IMR-90 (cell line): ENCODE measurements at regions not wholly inside any gene's neighbourhood (a gene's known extent, or its start where the extent isn't known, plus 50 kb on each side); places are given as distances from the start of the nearest gene placed in this dataset.

Source experiments
- ATAC-seq: fragments of 200-7000 bp; cut with Tn5 transposase; 2 replicates; pipeline ENCODE4 v1.9.1; 2020; ENCODE audit warnings: low read depth, mild to moderate bottlenecking, moderate library complexity
- BruUV-seq: library from RNA; stranded (reverse); fragments of 400-500 nt; replicated peaks from 2 replicates; lab custom pipeline; 2021; lab: Mats Ljungman, UMichigan
- CTCF ChIA-PET: fragments of 300-600 bp; formaldehyde crosslinking; extraction: SDS; loops from one replicate; lab custom pipeline; 2021; ENCODE audit warnings: antibody characterized with exemption; lab: Yijun Ruan, JAX
- POLR2A ChIA-PET: fragments of 300-600 bp; sonication (Branson Sonifier 250); formaldehyde crosslinking; loops from one replicate; lab custom pipeline; 2022; ENCODE audit warnings: antibody characterized with exemption; ENCODE audit not compliant: unreplicated experiment; lab: Charles Lee
- DNase-seq: peaks from one replicate; pipeline ENCODE4 v3.0.0; 2013
- H2AFZ ChIP-seq: replicated peaks from 2 replicates; pipeline ENCODE3; 2013; ENCODE audit warnings: low read length, mild to moderate bottlenecking; ENCODE audit not compliant: poor library complexity
- H2AK5ac ChIP-seq: 2 replicates; pipeline ENCODE4 v1.6.1; 2013; ENCODE audit warnings: low read depth, low read length, inconsistent platforms
- H2AK9ac ChIP-seq: replicated peaks from 2 replicates; pipeline ENCODE3; 2013; ENCODE audit warnings: mild to moderate bottlenecking, low read depth, low read length, moderate library complexity; ENCODE audit not compliant: poor library complexity
- H2BK120ac ChIP-seq: 2 replicates; pipeline ENCODE4 v1.6.1; 2013; ENCODE audit warnings: low read depth, low read length, inconsistent platforms
- H2BK15ac ChIP-seq: 3 replicates; pipeline ENCODE4 v1.6.1; 2013; ENCODE audit warnings: low read depth, low read length, inconsistent platforms
- H2BK20ac ChIP-seq: 2 replicates; pipeline ENCODE4 v1.6.1; 2013; ENCODE audit warnings: low read depth, mild to moderate bottlenecking, inconsistent platforms, low read length, moderate library complexity
- H2BK5ac ChIP-seq: 2 replicates; pipeline ENCODE4 v1.6.1; 2013; ENCODE audit warnings: mild to moderate bottlenecking, low read depth, low read length, inconsistent platforms; ENCODE audit not compliant: poor library complexity, severe bottlenecking
- H3K14ac ChIP-seq: replicated peaks from 2 replicates; pipeline ENCODE4 v1.6.1; 2013; ENCODE audit warnings: low read depth, low read length, inconsistent platforms
- H3K18ac ChIP-seq: 2 replicates; pipeline ENCODE4 v1.6.1; 2013; ENCODE audit warnings: low read depth, low read length, control low read depth
- H3K23ac ChIP-seq: 2 replicates; pipeline ENCODE4 v1.6.1; 2013; ENCODE audit warnings: low read depth, low read length, inconsistent platforms
- H3K27ac ChIP-seq: 2 replicates; pipeline ENCODE4 v1.5.1; 2013; ENCODE audit warnings: mild to moderate bottlenecking, control low read depth, low read length; ENCODE audit not compliant: insufficient read depth
- H3K27me3 ChIP-seq: 2 replicates; pipeline ENCODE4 v1.6.1; 2013; ENCODE audit warnings: low read length; ENCODE audit not compliant: control insufficient read depth, insufficient read depth
- H3K36me3 ChIP-seq: 2 replicates; pipeline ENCODE4 v1.6.1; 2013; ENCODE audit warnings: low read length, mixed read lengths; ENCODE audit not compliant: control insufficient read depth, insufficient read depth
- H3K4ac ChIP-seq: 2 replicates; pipeline ENCODE4 v1.6.1; 2013; ENCODE audit warnings: low read depth, low read length, inconsistent platforms
- H3K4me1 ChIP-seq: 2 replicates; pipeline ENCODE4 v1.6.1; 2013; ENCODE audit warnings: low read length, mixed read lengths; ENCODE audit not compliant: control insufficient read depth, insufficient read depth
- H3K4me2 ChIP-seq: 2 replicates; pipeline ENCODE4 v1.6.1; 2013; ENCODE audit warnings: low read depth, mild to moderate bottlenecking, control low read depth, low read length, moderate library complexity
- H3K4me3 ChIP-seq: 2 replicates; pipeline ENCODE4 v1.5.1; 2013; ENCODE audit warnings: low read depth, mild to moderate bottlenecking, control low read depth, low read length, moderate library complexity; ENCODE audit not compliant: insufficient read depth
- H3K56ac ChIP-seq: 2 replicates; pipeline ENCODE4 v1.6.1; 2013; ENCODE audit warnings: low read length, inconsistent platforms; ENCODE audit not compliant: insufficient read depth; ENCODE audit errors: extremely low read depth
- H3K79me1 ChIP-seq, 2 experiments: 2 replicates each; pipeline ENCODE4 v1.6.1; 2013; ENCODE audit warnings: low read length in 2 of 2, inconsistent platforms in 1 of 2, low read depth in 1 of 2
- H3K9ac ChIP-seq: 2 replicates; pipeline ENCODE4 v1.6.1; 2013; ENCODE audit warnings: low read depth, low read length, control low read depth
- H3K9me1 ChIP-seq: 2 replicates; pipeline ENCODE4 v1.6.1; 2013; ENCODE audit warnings: low read length, inconsistent platforms; ENCODE audit not compliant: insufficient read depth
- H3K9me3 ChIP-seq: 2 replicates; pipeline ENCODE4 v1.6.1; 2013; ENCODE audit warnings: low read length; ENCODE audit not compliant: control insufficient read depth, insufficient read depth
- H4K20me1 ChIP-seq: 2 replicates; pipeline ENCODE4 v1.6.1; 2013; ENCODE audit warnings: low read length, inconsistent platforms; ENCODE audit not compliant: insufficient read depth
- H4K5ac ChIP-seq: 2 replicates; pipeline ENCODE4 v1.6.1; 2013; ENCODE audit warnings: mild to moderate bottlenecking, low read depth, low read length, control low read depth
- H4K8ac ChIP-seq, 2 experiments: 2 replicates each; pipeline ENCODE4 v1.6.1; 2013; ENCODE audit warnings: low read depth in 2 of 2, low read length in 2 of 2, control low read depth in 1 of 2, inconsistent platforms in 1 of 2
- H4K91ac ChIP-seq: 2 replicates; pipeline ENCODE4 v1.6.1; 2013; ENCODE audit warnings: low read depth, low read length, inconsistent platforms; ENCODE audit not compliant: insufficient read depth
- BHLHE40 ChIP-seq: fragments of 150-350 bp; IDR thresholded peaks from 2 replicates; pipeline ENCODE4 v1.6.1; 2016; ENCODE audit warnings: mild to moderate bottlenecking, low read depth, low read length
- CEBPB ChIP-seq: IDR thresholded peaks from 2 replicates; pipeline ENCODE4 v1.6.1; 2012; ENCODE audit warnings: low read depth, low read length, improper control_type of control experiment
- CHD1 ChIP-seq: IDR thresholded peaks from 2 replicates; pipeline ENCODE4 v1.6.1; 2012; ENCODE audit warnings: low read depth, low read length, improper control_type of control experiment
- MAFK ChIP-seq: IDR thresholded peaks from 2 replicates; pipeline ENCODE4 v1.6.1; 2012; ENCODE audit warnings: low read depth, low read length, improper control_type of control experiment
- MAZ ChIP-seq: IDR thresholded peaks from 2 replicates; pipeline ENCODE4 v1.6.1; 2012; ENCODE audit warnings: low read depth, mild to moderate bottlenecking, low read length, improper control_type of control experiment, moderate library complexity, borderline replicate concordance
- NFE2L2 ChIP-seq: fragments of 150-350 bp; IDR thresholded peaks from 2 replicates; pipeline ENCODE4 v1.6.1; 2016; ENCODE audit warnings: low read depth, mild to moderate bottlenecking, low read length
- POLR2A ChIP-seq: IDR thresholded peaks from 2 replicates; pipeline ENCODE4 v1.6.1; 2012; ENCODE audit warnings: mild to moderate bottlenecking, low read depth, low read length
- RAD21 ChIP-seq: IDR thresholded peaks from 2 replicates; pipeline ENCODE4 v1.6.1; 2012; ENCODE audit warnings: low read length, improper control_type of control experiment
- RFX5 ChIP-seq: IDR thresholded peaks from 2 replicates; pipeline ENCODE4 v1.8.0; 2012; ENCODE audit warnings: low read depth, mild to moderate bottlenecking, low read length, moderate library complexity
- SMC3 ChIP-seq: fragments of 150-350 bp; IDR thresholded peaks from 2 replicates; pipeline ENCODE4 v1.6.1; 2016; ENCODE audit warnings: low read depth, mild to moderate bottlenecking, antibody characterized with exemption, low read length, moderate library complexity
- WGBS, 2 experiments: methylation state at CpG; one replicate each; pipeline versions ENCODE4 v1.1.5 to v1.1.7; 2013; ENCODE audit warnings: missing lambda C conversion rate in 2 of 2; ENCODE audit not compliant: insufficient read length in 1 of 2; ENCODE audit errors: extremely low coverage in 2 of 2; 5-methylcytosine and 5-hydroxymethylcytosine counted together
- dilution Hi-C: fragments of 300-500 bp; cut with HindIII; formaldehyde crosslinking; loops from one replicate; pipeline ENCODE4 v1.14.3; 2018; ENCODE audit warnings: low sequenced_read_pairs; ENCODE audit not compliant: unreplicated experiment
- in situ Hi-C: fragments of 300-500 bp; cut with MboI; formaldehyde crosslinking; loops from 3 replicates; pipeline ENCODE4 v1.14.3; 2019; ENCODE audit warnings: low sequenced_read_pairs, inconsistent platforms, mixed read lengths
- intact Hi-C: fragments of 100-400 bp; cut with micrococcal nuclease; formaldehyde crosslinking; loops from 2 replicates; pipeline ENCODE4 v1.10.0; 2022
- TF ChIP-seq, protein P1 (sequence below): fragments of 150-350 bp; IDR thresholded peaks from 2 replicates; pipeline ENCODE4 v1.6.1; 2016; ENCODE audit warnings: low read depth, mild to moderate bottlenecking, low read length, moderate library complexity, borderline replicate concordance
- TF ChIP-seq, protein P2 (sequence below): fragments of 150-350 bp; IDR thresholded peaks from 2 replicates; pipeline ENCODE4 v1.6.1; 2017; ENCODE audit warnings: mild to moderate bottlenecking, antibody characterized with exemption, low read length, low read depth

DNA sequence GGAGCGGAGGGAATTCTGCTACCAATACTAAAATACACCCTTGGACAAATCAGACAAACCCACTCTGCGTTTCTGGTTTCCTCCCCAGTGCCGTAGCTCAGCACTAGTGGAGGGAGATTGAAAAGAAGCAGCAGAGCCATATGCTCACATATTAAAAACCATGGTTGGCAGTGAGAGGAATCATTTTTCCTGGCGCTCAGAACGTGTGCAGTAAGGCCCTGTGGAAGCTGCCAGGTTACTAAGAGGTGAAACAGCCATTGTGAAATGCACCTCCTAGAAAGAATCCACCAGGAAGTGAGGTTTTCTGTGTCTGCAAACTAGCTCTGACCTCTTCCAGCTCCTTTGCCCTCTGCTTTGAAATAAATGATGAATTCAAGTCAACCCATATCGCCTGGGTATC is 177.2 kb downstream of the ERCC6L2 start:
- Histone ChIP-seq H2AFZ (no peak overlapping the region), H4K8ac (no peak overlapping the region), H3K4me1 (no peaks in the 10 kb centered on the region; the same call in 1 of the 2 replicates), H3K9ac (no peak overlapping the region), H3K56ac (no peak overlapping the region), H2BK15ac (no peak overlapping the region), H2BK120ac (no peak overlapping the region), H3K23ac (no peak overlapping the region), H4K91ac (no peak overlapping the region), H2AK5ac (no peak overlapping the region), H3K27ac (no peak overlapping the region), H3K18ac (no peak overlapping the region), H3K36me3 (no peaks in the 10 kb centered on the region), H2AK9ac (no peak overlapping the region), H3K14ac (no peak overlapping the region), H4K20me1 (no peaks in the 10 kb centered on the region), H2BK20ac (no peak overlapping the region), H3K4me2 (no peak overlapping the region), H3K27me3 (peaks cover 33% of the 10 kb centered on the region), H3K9me1 (no peaks in the 10 kb centered on the region), H3K9me3 (peaks cover 6% of the 10 kb centered on the region; the same call in 1 of the 2 replicates), H3K4me3 (no peak overlapping the region), H3K4ac (no peak overlapping the region), H3K79me1 (no peaks in the 10 kb centered on the region), H4K5ac (no peak overlapping the region), H2BK5ac (no peak overlapping the region)
- intact Hi-C loops: no loop called here
- no CpG with 5 or more reads among the region's 6 CpGs for WGBS, 2 experiments
- no peak for TF ChIP-seq SMC3
- no peak for TF ChIP-seq BHLHE40
- no peak for TF ChIP-seq CHD1
- TF ChIP-seq CEBPB: no peak
- no peak for TF ChIP-seq RFX5
- TF ChIP-seq, protein P1, sequence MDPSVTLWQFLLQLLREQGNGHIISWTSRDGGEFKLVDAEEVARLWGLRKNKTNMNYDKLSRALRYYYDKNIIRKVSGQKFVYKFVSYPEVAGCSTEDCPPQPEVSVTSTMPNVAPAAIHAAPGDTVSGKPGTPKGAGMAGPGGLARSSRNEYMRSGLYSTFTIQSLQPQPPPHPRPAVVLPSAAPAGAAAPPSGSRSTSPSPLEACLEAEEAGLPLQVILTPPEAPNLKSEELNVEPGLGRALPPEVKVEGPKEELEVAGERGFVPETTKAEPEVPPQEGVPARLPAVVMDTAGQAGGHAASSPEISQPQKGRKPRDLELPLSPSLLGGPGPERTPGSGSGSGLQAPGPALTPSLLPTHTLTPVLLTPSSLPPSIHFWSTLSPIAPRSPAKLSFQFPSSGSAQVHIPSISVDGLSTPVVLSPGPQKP: no peak
- TF ChIP-seq POLR2A: no peak
- TF ChIP-seq, protein P2, sequence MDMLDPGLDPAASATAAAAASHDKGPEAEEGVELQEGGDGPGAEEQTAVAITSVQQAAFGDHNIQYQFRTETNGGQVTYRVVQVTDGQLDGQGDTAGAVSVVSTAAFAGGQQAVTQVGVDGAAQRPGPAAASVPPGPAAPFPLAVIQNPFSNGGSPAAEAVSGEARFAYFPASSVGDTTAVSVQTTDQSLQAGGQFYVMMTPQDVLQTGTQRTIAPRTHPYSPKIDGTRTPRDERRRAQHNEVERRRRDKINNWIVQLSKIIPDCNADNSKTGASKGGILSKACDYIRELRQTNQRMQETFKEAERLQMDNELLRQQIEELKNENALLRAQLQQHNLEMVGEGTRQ: no peak
- no peak for TF ChIP-seq MAZ
- no peak for TF ChIP-seq MAFK
- TF ChIP-seq RAD21: no peak
- TF ChIP-seq NFE2L2: no peak
- ChIA-PET POLR2A (no interaction called here), CTCF (interaction anchor here (0.5 kb wide), 1 partner anchor 22 kb away, joined by 3 read pairs; no protein-coding TSS in a partner anchor)
- ATAC-seq: no peak
- no peak for DNase-seq
- dilution Hi-C loops: no loop called here
- no TSS peak for BruUV-seq
- in situ Hi-C loops: no loop called here
